ENCODE measurements at regions not wholly inside any gene's neighbourhood (a gene's known extent, or its start where the extent isn't known, plus 50 kb on each side); places are given as distances from the start of the nearest gene placed in this dataset.

- no peak overlapping the region for H2AFZ ChIP-seq
- no peak overlapping the region for H3K27ac Mint-ChIP-seq
- no peaks in the 10 kb centered on the region for H3F3A ChIP-seq (replicated peaks; ENCODE audit: low read depth)
- H3K36me3 ChIP-seq (ENCODE audit: insufficient read depth), result no peaks in the 10 kb centered on the region
- H3K27me3 Mint-ChIP-seq (ENCODE audit: insufficient read depth, low read depth, poor library complexity), result no peaks in the 10 kb centered on the region
- no peak overlapping the region for H3K4me3 Mint-ChIP-seq
- H3K4me3 ChIP-seq, result no peak overlapping the region
- H3K4me1 ChIP-seq (ENCODE audit: insufficient read depth), result peaks cover 6% of the 10 kb centered on the region; the same call in 1 of the 2 replicates
- TF ChIP-seq ETS1 (IDR thresholded peaks at IDR 0.05), result no peak
- no peak for TF ChIP-seq EZH2phosphoT487 (IDR thresholded peaks at IDR 0.05; ENCODE audit: unreplicated experiment)
- TF ChIP-seq ZNF331 (CRISPR knock-in tag; IDR thresholded peaks at IDR 0.05; ENCODE audit: low read depth), result no peak
- TF ChIP-seq POLR2AphosphoS5 (IDR thresholded peaks at IDR 0.05; ENCODE audit: low read depth), result no peak
- no peak for TF ChIP-seq JUNB (IDR thresholded peaks at IDR 0.05; ENCODE audit: unreplicated experiment)
- no peak for TF ChIP-seq REST (IDR thresholded peaks at IDR 0.05; ENCODE audit: unreplicated experiment)
- no peak for TF ChIP-seq CTCF (conservative IDR thresholded peaks at IDR 0.05; ENCODE audit: low read depth in 2 of 2)
- TF ChIP-seq STAT1 (IDR thresholded peaks at IDR 0.05; ENCODE audit: unreplicated experiment), result no peak
- TF ChIP-seq ZNF462 (CRISPR knock-in tag; IDR thresholded peaks at IDR 0.05), result no peak
- TF ChIP-seq CREB1 (CRISPR knock-in tag; IDR thresholded peaks at IDR 0.05; ENCODE audit: low read depth), result no peak
- TF ChIP-seq ZNF114 (CRISPR knock-in tag; IDR thresholded peaks at IDR 0.05), result no peak
- TF ChIP-seq EZH2 (IDR thresholded peaks at IDR 0.05; ENCODE audit: low read depth, unreplicated experiment), result no peak
- no peak for TF ChIP-seq NANOG (IDR thresholded peaks at IDR 0.05; ENCODE audit: borderline replicate concordance)
- H3K27ac ChIP-seq (ENCODE audit: low read depth), result no peak overlapping the region
- no peaks in the 10 kb centered on the region for H3K27me3 ChIP-seq (ENCODE audit: insufficient read depth)
- ATAC-seq, result no peak
- H3K36me3 Mint-ChIP-seq (ENCODE audit: low read depth), result no peaks in the 10 kb centered on the region
- H3K4me1 Mint-ChIP-seq, result peaks cover 37% of the 10 kb centered on the region
- no peaks in the 10 kb centered on the region for H3K79me2 ChIP-seq (replicated peaks; ENCODE audit: insufficient read depth)
- no peaks in the 10 kb centered on the region; the same call in 2 of the 3 replicates for H3K9me3 Mint-ChIP-seq
- H3K9me2 ChIP-seq (ENCODE audit: insufficient read depth), result peaks cover 7% of the 10 kb centered on the region; the same call in 1 of the 2 replicates
- no peak for DNase-seq (ENCODE audit: low spot score)
- no peak overlapping the region for H3K4me2 ChIP-seq
- no peaks in the 10 kb centered on the region for H4K20me1 ChIP-seq (replicated peaks; ENCODE audit: insufficient read depth)
Measured at GRCh38 chr2:49288113-49288705, 133.9 kb upstream of the FSHR start.

Measured in GM23338 (cell line).